ENCODE measurements at regions not wholly inside any gene's neighbourhood (a gene's known extent, or its start where the extent isn't known, plus 50 kb on each side); places are given as distances from the start of the nearest gene placed in this dataset.

- no peak overlapping the region for H3K27ac ChIP-seq
- no peaks in the 10 kb centered on the region for H3K36me3 ChIP-seq
- no peak for TF ChIP-seq POLR2A (IDR thresholded peaks at IDR 0.05)
- TF ChIP-seq, protein P1, sequence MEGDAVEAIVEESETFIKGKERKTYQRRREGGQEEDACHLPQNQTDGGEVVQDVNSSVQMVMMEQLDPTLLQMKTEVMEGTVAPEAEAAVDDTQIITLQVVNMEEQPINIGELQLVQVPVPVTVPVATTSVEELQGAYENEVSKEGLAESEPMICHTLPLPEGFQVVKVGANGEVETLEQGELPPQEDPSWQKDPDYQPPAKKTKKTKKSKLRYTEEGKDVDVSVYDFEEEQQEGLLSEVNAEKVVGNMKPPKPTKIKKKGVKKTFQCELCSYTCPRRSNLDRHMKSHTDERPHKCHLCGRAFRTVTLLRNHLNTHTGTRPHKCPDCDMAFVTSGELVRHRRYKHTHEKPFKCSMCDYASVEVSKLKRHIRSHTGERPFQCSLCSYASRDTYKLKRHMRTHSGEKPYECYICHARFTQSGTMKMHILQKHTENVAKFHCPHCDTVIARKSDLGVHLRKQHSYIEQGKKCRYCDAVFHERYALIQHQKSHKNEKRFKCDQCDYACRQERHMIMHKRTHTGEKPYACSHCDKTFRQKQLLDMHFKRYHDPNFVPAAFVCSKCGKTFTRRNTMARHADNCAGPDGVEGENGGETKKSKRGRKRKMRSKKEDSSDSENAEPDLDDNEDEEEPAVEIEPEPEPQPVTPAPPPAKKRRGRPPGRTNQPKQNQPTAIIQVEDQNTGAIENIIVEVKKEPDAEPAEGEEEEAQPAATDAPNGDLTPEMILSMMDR (IDR thresholded peaks at IDR 0.05), result no peak
These were observed 617.7 kb upstream of the ANKRD30A start for GRCh38 chr10:36507715-36508114.

GRCh38 chr10:36506697-36507496 lies 618.5 kb upstream of the ANKRD30A start:
- DNase-seq, result no peak
- H3K27ac ChIP-seq, result no peak overlapping the region
- no peak overlapping the region for H3K4me3 ChIP-seq
- no peak for TF ChIP-seq POLR2A (IDR thresholded peaks at IDR 0.05)
- TF ChIP-seq, protein P1 (IDR thresholded peaks at IDR 0.05), result no peak
- no peaks in the 10 kb centered on the region for H3K9me3 ChIP-seq
- no peaks in the 10 kb centered on the region for H3K4me1 ChIP-seq
- no peaks in the 10 kb centered on the region for H3K27me3 ChIP-seq
- H3K36me3 ChIP-seq, result no peaks in the 10 kb centered on the region

More at GRCh38 chr10:36507715-36508114, 617.7 kb upstream of the ANKRD30A start:
- Histone ChIP-seq H3K27me3 (no peaks in the 10 kb centered on the region), H3K4me1 (no peaks in the 10 kb centered on the region), H3K9me3 (no peaks in the 10 kb centered on the region), H3K4me3 (no peak overlapping the region)
- no peak for DNase-seq

DNA sequence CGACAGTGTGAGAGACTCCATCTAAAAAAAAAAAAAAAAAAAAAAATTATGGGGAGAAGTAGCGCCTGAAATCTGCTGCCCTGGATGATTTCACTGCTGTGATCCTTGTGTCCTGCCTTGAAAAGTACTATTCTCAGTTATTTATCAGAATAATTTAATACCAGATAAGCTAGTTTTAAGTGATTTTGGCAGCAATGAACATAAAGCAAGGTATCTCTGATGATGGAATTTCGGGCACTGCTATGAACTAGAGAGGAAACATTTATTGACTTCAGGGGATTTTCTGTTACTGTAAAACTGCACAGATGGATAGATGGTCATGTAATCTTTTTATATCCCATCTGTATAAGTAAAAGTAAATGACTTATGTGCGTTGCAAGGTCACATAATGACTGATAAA lies 619.1 kb upstream of the ANKRD30A start:
- DNase-seq, result no peak
- TF ChIP-seq, protein P1 (IDR thresholded peaks at IDR 0.05), result no peak
- TF ChIP-seq POLR2A (IDR thresholded peaks at IDR 0.05), result no peak
- no peaks in the 10 kb centered on the region for H3K9me3 ChIP-seq
- H3K27me3 ChIP-seq, result no peaks in the 10 kb centered on the region
- no peaks in the 10 kb centered on the region for H3K36me3 ChIP-seq
- H3K4me1 ChIP-seq, result no peaks in the 10 kb centered on the region
- H3K4me3 ChIP-seq, result no peak overlapping the region
- no peak overlapping the region for H3K27ac ChIP-seq

DNA sequence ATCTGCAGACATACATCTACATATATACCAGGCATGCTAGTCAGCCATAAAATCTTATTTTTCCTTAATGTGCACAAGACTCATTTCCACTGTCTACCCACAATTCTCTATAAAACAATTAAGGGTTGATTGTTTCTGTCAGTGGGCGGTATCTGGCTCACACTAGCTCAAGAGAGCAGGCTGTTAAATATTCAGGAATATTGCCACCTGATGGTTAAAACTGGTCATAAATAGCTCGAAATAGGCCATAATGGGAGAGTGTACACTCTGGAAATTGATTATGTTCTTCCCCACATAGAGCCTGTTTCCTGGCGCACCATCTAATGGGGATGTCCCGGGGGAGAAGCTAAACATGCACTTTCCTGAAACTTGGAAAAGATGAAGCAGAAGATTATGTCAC lies 620.6 kb upstream of the ANKRD30A start:
- TF ChIP-seq, protein P1 (IDR thresholded peaks at IDR 0.05), result no peak
- no peak for TF ChIP-seq POLR2A (IDR thresholded peaks at IDR 0.05)
- H3K4me3 ChIP-seq, result no peak overlapping the region
- DNase-seq, result no peak
- H3K4me1 ChIP-seq, result no peaks in the 10 kb centered on the region
- no peaks in the 10 kb centered on the region for H3K36me3 ChIP-seq
- no peaks in the 10 kb centered on the region for H3K27me3 ChIP-seq
- H3K9me3 ChIP-seq, result no peaks in the 10 kb centered on the region
- H3K27ac ChIP-seq, result no peak overlapping the region

- no peak overlapping the region for H3K27ac ChIP-seq
- no peaks in the 10 kb centered on the region for H3K9me3 ChIP-seq
- no peaks in the 10 kb centered on the region for H3K4me1 ChIP-seq
- DNase-seq, result no peak
- TF ChIP-seq, protein P1 (IDR thresholded peaks at IDR 0.05), result no peak
- no peak for TF ChIP-seq POLR2A (IDR thresholded peaks at IDR 0.05)
- H3K4me3 ChIP-seq, result no peak overlapping the region
- H3K27me3 ChIP-seq, result no peaks in the 10 kb centered on the region
- H3K36me3 ChIP-seq, result no peaks in the 10 kb centered on the region
These were observed 625.1 kb upstream of the ANKRD30A start for GRCh38 chr10:36500266-36500665.

Data from Peyer's patch (tissue), 4 donors.